ENCODE measurements at regions not wholly inside any gene's neighbourhood (a gene's known extent, or its start where the extent isn't known, plus 50 kb on each side); places are given as distances from the start of the nearest gene placed in this dataset.
"Not testable (repeated sequence)": the region's sequence is repeated elsewhere in the genome, so short reads cannot be mapped to it uniquely, and the experiment has no call there.

GRCh38 chr16:33994207-33994606 is 534.8 kb downstream of the TP53TG3F start:
- not testable (repeated sequence) for DNase-seq

GRCh38 chr16:33995821-33996372 is 536.5 kb downstream of the TP53TG3F start:
- not testable (repeated sequence) for DNase-seq

GRCh38 chr16:34001184-34001583 is 541.8 kb downstream of the TP53TG3F start:
- DNase-seq: not testable (repeated sequence)

- not testable (repeated sequence) for DNase-seq
These were observed 542.5 kb downstream of the TP53TG3F start for GRCh38 chr16:34001961-34002360.

GRCh38 chr16:34014841-34015820 is 555.7 kb downstream of the TP53TG3F start:
- DNase-seq: not testable (repeated sequence)

- DNase-seq: not testable (repeated sequence)
These were observed 558.9 kb downstream of the TP53TG3F start for GRCh38 chr16:34018277-34018676.

GRCh38 chr16:34050787-34051320 is 591.4 kb downstream of the TP53TG3F start:
- no peak for DNase-seq

- no peak for DNase-seq
These were observed 594.7 kb downstream of the TP53TG3F start for GRCh38 chr16:34054137-34054536.

GRCh38 chr16:34054969-34055368 is 595.6 kb downstream of the TP53TG3F start:
- no peak for DNase-seq

GRCh38 chr16:34062620-34063253 is 603.3 kb downstream of the TP53TG3F start:
- DNase-seq: not testable (repeated sequence)

- not testable (repeated sequence) for DNase-seq
These were observed 604.2 kb downstream of the TP53TG3F start for GRCh38 chr16:34063498-34064157.

- DNase-seq: not testable (repeated sequence)
These were observed 605.2 kb downstream of the TP53TG3F start for GRCh38 chr16:34064602-34065001.

- DNase-seq: not testable (repeated sequence)
These were observed 610.3 kb downstream of the TP53TG3F start for GRCh38 chr16:34069731-34070130.

GRCh38 chr16:34078691-34079090 is 619.3 kb downstream of the TP53TG3F start:
- peak; percentile 7 for DNase-seq

GRCh38 chr16:34085038-34085437 is 625.6 kb downstream of the TP53TG3F start:
- DNase-seq: not testable (repeated sequence)

GRCh38 chr16:34095006-34095405 is 635.6 kb downstream of the TP53TG3F start:
- DNase-seq: not testable (repeated sequence)

- not testable (repeated sequence) for DNase-seq
These were observed 637.5 kb downstream of the TP53TG3F start for GRCh38 chr16:34096911-34097310.

- DNase-seq: not testable (repeated sequence)
These were observed 637.9 kb downstream of the TP53TG3F start for GRCh38 chr16:34097326-34097725.

- not testable (repeated sequence) for DNase-seq
These were observed 638.6 kb downstream of the TP53TG3F start for GRCh38 chr16:34098033-34098432.

GRCh38 chr16:34099028-34099427 is 639.6 kb downstream of the TP53TG3F start:
- not testable (repeated sequence) for DNase-seq

All from muscle of arm (tissue), 1 donor.